ENCODE measurements at regions not wholly inside any gene's neighbourhood (a gene's known extent, or its start where the extent isn't known, plus 50 kb on each side); places are given as distances from the start of the nearest gene placed in this dataset.

- DNase-seq (ENCODE audit: low read depth), result no peak
- no peak overlapping the region for H3K4me3 ChIP-seq (ENCODE audit: low read depth, low read length)
- no peak for TF ChIP-seq CTCF (IDR thresholded peaks at IDR 0.05; ENCODE audit: control insufficient read depth, extremely low read depth, insufficient read depth)
Measured at GRCh38 chr1:5364591-5364990, 627.6 kb downstream of the NPHP4 start.

- H3K4me3 ChIP-seq (ENCODE audit: low read depth, low read length), result no peak overlapping the region
Measured at GRCh38 chr1:5354681-5355080, 637.5 kb downstream of the NPHP4 start.

GRCh38 chr1:5351366-5351765 lies 640.9 kb downstream of the NPHP4 start:
- no peak for TF ChIP-seq CTCF (IDR thresholded peaks at IDR 0.05; ENCODE audit: control insufficient read depth, extremely low read depth, insufficient read depth)
- DNase-seq (ENCODE audit: low read depth), result no peak
- no peak overlapping the region for H3K4me3 ChIP-seq (ENCODE audit: low read depth, low read length)

More at GRCh38 chr1:5354681-5355080, 637.5 kb downstream of the NPHP4 start:
- TF ChIP-seq CTCF (IDR thresholded peaks at IDR 0.05; ENCODE audit: control insufficient read depth, extremely low read depth, insufficient read depth), result no peak
- DNase-seq (ENCODE audit: low read depth), result no peak

GRCh38 chr1:5349526-5349925 lies 642.7 kb downstream of the NPHP4 start:
- DNase-seq (ENCODE audit: low read depth), result no peak
- H3K4me3 ChIP-seq (ENCODE audit: low read depth, low read length), result no peak overlapping the region
- TF ChIP-seq CTCF (IDR thresholded peaks at IDR 0.05; ENCODE audit: control insufficient read depth, extremely low read depth, insufficient read depth), result no peak

- DNase-seq (ENCODE audit: low read depth), result no peak
- no peak overlapping the region for H3K4me3 ChIP-seq (ENCODE audit: low read depth, low read length)
- no peak for TF ChIP-seq CTCF (IDR thresholded peaks at IDR 0.05; ENCODE audit: control insufficient read depth, extremely low read depth, insufficient read depth)
Measured at GRCh38 chr1:5348732-5349465, 643.3 kb downstream of the NPHP4 start.

GRCh38 chr1:5347726-5348125 lies 644.5 kb downstream of the NPHP4 start:
- H3K4me3 ChIP-seq (ENCODE audit: low read depth, low read length), result no peak overlapping the region
- DNase-seq (ENCODE audit: low read depth), result no peak
- no peak for TF ChIP-seq CTCF (IDR thresholded peaks at IDR 0.05; ENCODE audit: control insufficient read depth, extremely low read depth, insufficient read depth)

GRCh38 chr1:5345556-5345955 lies 646.7 kb downstream of the NPHP4 start:
- DNase-seq (ENCODE audit: low read depth), result no peak
- TF ChIP-seq CTCF (IDR thresholded peaks at IDR 0.05; ENCODE audit: control insufficient read depth, extremely low read depth, insufficient read depth), result no peak
- H3K4me3 ChIP-seq (ENCODE audit: low read depth, low read length), result no peak overlapping the region
